ENCODE measurements at regions not wholly inside any gene's neighbourhood (a gene's known extent, or its start where the extent isn't known, plus 50 kb on each side); places are given as distances from the start of the nearest gene placed in this dataset.

DNA sequence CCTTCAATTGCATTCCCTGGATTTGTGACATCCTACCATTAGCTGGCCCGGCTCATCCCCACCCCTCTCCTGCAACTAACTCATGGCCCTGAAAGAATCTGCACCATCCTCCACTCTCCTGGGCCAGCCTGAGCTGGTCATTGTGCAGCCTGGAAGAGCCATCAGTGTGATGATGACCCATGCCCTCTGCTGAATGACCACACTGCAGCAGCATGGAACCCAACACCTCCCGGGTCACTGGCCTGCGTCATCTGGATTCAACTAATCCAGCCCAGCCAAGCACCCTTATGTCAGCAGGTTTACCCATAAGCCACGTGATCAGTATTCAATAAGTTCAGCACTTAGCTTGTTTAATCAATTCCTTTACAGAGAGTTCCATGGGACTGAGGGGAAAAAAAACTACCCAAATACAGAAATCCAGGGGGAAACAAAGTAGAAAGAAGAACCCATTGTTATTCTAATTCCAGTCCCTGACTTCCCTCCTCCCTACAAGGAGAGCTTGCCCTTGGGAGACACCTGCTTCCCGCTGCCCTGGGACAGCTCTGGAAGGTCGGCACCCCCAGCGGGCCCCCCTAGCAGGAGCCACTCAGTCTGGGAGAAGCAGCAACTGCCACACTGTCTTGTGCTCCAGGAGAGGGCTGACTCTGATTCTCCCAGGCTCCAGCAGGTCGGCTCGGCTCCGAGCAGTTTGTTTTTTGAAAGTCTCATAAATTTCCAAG lies 309.1 kb upstream of the TLE3 start:
- no peak overlapping the region for H3K4me3 ChIP-seq (ENCODE audit: low read length)
- TF ChIP-seq, protein P1, sequence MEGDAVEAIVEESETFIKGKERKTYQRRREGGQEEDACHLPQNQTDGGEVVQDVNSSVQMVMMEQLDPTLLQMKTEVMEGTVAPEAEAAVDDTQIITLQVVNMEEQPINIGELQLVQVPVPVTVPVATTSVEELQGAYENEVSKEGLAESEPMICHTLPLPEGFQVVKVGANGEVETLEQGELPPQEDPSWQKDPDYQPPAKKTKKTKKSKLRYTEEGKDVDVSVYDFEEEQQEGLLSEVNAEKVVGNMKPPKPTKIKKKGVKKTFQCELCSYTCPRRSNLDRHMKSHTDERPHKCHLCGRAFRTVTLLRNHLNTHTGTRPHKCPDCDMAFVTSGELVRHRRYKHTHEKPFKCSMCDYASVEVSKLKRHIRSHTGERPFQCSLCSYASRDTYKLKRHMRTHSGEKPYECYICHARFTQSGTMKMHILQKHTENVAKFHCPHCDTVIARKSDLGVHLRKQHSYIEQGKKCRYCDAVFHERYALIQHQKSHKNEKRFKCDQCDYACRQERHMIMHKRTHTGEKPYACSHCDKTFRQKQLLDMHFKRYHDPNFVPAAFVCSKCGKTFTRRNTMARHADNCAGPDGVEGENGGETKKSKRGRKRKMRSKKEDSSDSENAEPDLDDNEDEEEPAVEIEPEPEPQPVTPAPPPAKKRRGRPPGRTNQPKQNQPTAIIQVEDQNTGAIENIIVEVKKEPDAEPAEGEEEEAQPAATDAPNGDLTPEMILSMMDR (conservative IDR thresholded peaks at IDR 0.05; ENCODE audit: low read depth, low read length) = no peak
- DNase-seq (ENCODE audit: low read depth) = no peak

DNA sequence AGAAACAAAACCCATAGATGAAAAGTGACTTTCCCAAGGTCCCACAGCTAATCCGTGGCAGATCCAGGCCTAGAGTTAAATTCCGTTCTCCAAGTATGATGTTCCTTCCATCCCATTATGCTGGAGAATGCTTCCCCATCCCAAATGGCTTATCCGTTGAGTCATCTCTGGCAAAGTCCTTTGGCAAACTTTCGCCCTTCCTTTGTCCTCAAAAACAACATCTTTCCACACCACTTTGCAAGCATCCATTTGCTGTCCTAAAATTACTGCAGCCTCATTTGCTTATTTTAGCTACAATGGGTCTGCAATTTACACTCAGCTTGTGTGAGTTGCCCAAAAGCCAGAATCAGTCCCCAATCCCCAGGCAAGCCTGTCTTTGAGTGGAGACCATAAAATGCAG lies 304.0 kb upstream of the TLE3 start:
- H3K4me3 ChIP-seq (ENCODE audit: low read length) = no peak overlapping the region
- no peak for DNase-seq (ENCODE audit: low read depth)
- TF ChIP-seq, protein P1 (conservative IDR thresholded peaks at IDR 0.05; ENCODE audit: low read depth, low read length) = no peak

DNA sequence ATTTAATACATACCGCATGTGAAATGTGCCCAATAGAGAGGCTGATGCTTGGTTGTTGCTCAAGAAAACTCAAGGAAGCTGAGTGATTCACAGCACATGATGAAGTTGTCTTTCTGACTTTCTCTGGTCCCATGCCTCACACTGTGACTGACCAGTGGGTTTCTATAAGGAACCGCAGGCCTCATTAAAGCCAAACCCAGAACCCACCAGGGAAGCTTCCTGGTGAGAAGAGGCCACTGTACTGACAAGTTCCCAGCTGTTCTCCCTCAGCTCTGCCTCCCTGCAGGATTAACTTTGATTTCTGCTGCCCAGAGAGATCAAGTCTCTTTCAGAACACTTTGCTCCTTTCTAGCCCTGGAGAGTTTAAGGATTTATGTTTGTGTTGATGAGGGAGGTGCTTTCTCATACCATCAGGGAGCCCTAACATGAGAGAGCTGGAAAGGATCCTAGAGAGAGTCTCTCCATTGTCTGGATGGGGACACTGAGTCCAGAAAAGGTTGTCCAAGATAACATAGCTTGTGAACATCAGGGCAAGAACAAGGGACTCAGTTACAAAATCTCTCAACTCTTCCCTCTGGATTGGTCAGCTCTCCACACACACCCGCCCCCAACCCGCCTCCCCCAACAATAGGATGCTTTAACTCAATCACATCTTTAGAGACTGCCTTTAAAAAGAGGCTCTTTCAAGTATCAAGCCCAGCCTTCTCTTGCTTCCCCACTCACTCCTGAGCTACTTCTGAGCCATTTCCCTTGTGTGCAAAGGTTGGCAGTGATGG lies 303.2 kb upstream of the TLE3 start:
- no peak for DNase-seq (ENCODE audit: low read depth)
- TF ChIP-seq, protein P1 (conservative IDR thresholded peaks at IDR 0.05; ENCODE audit: low read depth, low read length) = no peak
- no peak overlapping the region for H3K4me3 ChIP-seq (ENCODE audit: low read length)

DNA sequence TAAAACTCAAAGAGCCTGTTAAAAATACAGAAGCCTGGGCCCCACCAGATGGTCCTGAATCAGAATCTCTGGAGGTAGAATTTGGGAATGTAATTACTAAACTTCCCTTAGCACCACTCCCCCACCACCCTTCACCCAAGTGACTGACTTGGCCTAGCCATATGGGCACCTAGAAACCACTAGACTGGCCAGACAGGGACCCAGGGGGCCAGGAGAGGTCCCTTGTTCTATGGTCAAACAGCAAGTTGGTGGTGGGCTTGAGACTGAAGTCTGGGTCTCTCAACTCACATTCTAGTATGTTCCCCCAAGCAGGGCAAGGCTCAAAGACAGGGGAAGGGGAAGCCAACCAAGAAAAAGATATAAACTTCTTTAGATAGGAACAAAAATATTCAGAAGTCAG lies 301.5 kb upstream of the TLE3 start:
- TF ChIP-seq, protein P1 (conservative IDR thresholded peaks at IDR 0.05; ENCODE audit: low read depth, low read length) = no peak
- no peak overlapping the region for H3K4me3 ChIP-seq (ENCODE audit: low read length)
- no peak for DNase-seq (ENCODE audit: low read depth)

DNA sequence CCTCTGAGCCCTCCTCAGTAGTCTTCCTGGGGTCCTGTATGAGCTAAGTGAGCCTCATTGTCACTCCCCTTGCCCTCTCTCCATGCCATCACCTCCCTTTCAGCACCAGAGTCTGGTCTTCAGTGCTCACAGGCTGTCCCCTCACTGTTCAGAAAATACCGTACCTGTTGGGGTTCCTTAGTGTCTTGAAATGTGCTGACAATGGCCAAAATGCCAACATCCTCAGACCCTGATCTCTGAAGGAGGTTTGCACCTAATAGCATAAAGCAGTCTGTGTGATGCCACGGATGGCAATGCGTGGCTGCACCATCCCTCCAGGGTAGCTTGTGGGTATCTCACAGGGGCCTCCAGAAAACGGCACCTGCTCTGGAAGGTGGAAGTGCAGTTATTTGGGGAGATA lies 301.0 kb upstream of the TLE3 start:
- TF ChIP-seq, protein P1 (conservative IDR thresholded peaks at IDR 0.05; ENCODE audit: low read depth, low read length) = no peak
- no peak for DNase-seq (ENCODE audit: low read depth)
- H3K4me3 ChIP-seq (ENCODE audit: low read length) = no peak overlapping the region

DNA sequence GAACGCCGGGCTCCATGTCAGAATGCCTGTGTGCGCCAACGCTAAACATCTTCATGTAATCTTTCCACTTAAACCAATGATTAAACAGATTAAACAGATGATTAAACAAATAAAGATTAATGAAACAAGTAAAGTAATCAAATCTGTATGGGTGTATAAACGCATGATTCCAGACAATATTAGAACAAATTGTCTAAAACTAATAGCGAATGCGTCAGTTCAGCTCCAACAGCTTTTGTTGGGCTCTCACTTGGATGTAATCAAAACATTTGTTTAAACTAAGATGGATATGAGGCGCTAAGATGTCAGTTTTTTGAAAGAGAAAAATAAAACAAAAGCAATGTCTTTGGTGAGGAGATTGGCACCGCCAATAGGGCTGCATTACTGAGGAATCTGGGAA lies 299.1 kb upstream of the TLE3 start:
- TF ChIP-seq, protein P1 (conservative IDR thresholded peaks at IDR 0.05; ENCODE audit: low read depth, low read length) = no peak
- H3K4me3 ChIP-seq (ENCODE audit: low read length) = no peak overlapping the region
- no peak for DNase-seq (ENCODE audit: low read depth)

DNA sequence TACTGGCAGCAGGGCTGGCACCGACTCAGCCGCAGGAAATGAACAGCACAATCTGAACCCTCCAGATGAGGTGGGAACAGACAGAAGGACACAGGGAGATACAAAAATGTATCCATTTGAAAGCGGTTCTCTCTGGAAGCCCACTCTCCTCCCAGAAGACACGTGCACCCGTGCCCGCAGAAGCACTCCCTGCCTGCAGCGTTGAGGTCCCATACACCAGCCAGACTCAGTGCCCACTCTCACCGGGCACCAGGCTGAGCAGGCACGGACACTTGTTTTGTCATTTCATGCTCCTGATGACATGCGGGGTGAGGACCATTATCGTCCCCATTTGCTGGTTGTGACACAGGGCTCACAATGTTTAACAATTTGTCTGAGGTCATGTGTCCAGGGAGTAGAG lies 297.4 kb upstream of the TLE3 start:
- no peak for DNase-seq (ENCODE audit: low read depth)
- no peak overlapping the region for H3K4me3 ChIP-seq (ENCODE audit: low read length)
- TF ChIP-seq, protein P1 (conservative IDR thresholded peaks at IDR 0.05; ENCODE audit: low read depth, low read length) = no peak
